ENCODE measurements at regions not wholly inside any gene's neighbourhood (a gene's known extent, or its start where the extent isn't known, plus 50 kb on each side); places are given as distances from the start of the nearest gene placed in this dataset.

DNA sequence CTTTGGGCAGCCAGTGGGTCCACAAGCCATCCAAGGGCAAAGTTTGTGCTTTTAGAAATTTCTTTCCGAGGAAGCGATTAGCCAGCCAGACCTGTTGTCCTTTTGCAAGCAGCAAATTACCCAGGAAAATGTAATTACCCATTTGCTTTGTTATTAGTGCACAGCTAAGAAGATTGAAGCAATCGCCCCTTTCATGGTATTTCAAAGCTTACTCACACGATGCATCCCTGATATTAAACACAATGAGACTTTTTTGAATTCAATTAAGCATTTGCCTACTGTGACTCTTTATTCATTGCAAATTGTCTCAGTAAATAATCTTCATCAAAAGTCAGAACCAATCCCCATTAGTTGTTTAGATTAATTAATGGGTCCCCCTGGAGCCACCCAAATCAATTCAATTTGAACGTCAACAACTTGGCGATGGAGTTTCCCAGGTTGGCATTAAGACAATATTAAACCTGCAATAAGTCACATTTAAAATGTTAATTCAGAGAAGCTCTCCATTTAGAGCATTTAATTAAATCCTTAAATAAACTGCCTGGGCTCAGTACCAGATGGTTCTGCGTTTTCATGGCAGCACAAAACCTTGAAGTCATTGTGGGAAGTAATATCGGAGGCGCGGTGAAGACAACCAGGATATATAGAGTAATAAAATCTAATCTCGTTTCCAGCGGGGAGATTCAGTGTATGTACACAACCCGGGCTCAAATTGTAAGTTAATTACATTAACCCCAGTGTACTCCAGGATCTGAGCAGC, 366.2 kb upstream of the TNRC6C start:
- no peak for DNase-seq (ENCODE audit: low read depth in 2 of 3, low spot score in 1 of 3)

- DNase-seq (ENCODE audit: low read depth in 2 of 3, low spot score in 1 of 3) = no peak
These were observed 365.4 kb upstream of the TNRC6C start for GRCh38 chr17:77593081-77593480.

GRCh38 chr17:77594416-77595209, 363.9 kb upstream of the TNRC6C start:
- no peak for DNase-seq (ENCODE audit: low read depth in 2 of 3, low spot score in 1 of 3)

- no peak for DNase-seq (ENCODE audit: low read depth in 2 of 3, low spot score in 1 of 3)
These were observed 361.7 kb upstream of the TNRC6C start for GRCh38 chr17:77596491-77597417.

DNA sequence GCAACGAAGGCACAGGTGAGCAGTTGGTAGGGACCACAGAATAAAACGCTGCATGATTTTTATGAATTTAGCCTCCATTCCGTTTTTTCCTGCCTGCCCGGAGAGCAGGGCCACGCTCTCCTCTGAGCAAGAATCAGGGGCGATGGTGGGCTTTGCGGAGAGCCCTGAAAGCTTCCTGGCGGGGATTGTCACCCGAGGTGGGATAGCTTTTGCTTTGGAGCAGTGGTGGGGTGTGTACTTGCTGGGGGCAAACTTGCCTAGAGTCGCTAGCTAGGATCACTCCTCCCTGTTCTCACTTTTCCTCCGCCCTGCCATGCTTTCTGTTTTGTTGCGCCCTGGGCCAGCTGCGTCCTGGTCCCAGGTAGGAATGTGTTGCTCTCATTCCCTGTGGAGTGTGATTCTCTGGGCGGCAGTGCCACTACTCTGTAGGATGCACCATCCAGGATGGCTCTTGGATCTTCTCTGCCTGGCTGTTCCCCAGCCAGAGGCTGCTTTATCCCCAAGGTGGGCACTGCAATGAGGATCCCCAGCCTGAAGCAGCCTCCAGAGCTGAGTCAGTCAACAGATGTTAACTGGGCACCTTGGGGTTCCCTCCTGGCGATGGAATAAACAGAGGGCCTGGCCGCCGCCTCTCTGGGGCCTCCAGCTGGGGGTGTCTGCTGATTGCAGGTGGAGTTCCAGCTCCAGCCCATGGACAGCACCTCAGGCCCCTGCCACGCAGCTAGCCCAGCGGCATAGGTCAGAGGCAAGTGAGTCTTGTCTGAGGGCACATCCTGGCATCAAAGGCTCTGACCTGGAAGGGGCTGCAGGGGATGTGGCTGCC, 360.9 kb upstream of the TNRC6C start:
- DNase-seq (ENCODE audit: low read depth in 2 of 3, low spot score in 1 of 3) = no peak

- DNase-seq (ENCODE audit: low read depth in 2 of 3, low spot score in 1 of 3) = no peak
These were observed 360.3 kb upstream of the TNRC6C start for GRCh38 chr17:77598241-77598620.

GRCh38 chr17:77599699-77600098, 358.8 kb upstream of the TNRC6C start:
- no peak for DNase-seq (ENCODE audit: low read depth in 2 of 3, low spot score in 1 of 3)

DNA sequence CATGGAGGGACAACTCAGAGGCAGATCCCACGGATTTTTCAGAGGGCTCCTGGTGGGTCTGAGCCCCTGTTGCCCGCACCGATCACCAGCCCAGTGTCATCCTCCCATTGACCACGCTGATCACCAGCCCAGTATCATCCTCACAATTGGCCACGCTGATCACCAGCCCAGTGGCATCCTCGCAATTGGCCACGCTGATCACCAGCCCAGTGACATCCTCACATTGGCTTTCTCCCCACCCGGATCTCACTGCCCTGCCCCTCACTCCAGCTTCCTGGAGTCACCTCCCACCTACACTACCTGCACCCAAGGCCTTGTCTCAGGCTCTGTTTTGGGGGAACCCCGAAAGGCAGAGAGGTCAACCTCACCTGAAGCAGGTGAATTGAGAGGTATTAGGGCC, 358.2 kb upstream of the TNRC6C start:
- DNase-seq (ENCODE audit: low read depth in 2 of 3, low spot score in 1 of 3) = no peak

GRCh38 chr17:77601054-77601979, 357.2 kb upstream of the TNRC6C start:
- no peak for DNase-seq (ENCODE audit: low read depth in 2 of 3, low spot score in 1 of 3)

GRCh38 chr17:77602062-77602746, 356.3 kb upstream of the TNRC6C start:
- no peak for DNase-seq (ENCODE audit: low read depth in 2 of 3, low spot score in 1 of 3)

DNA sequence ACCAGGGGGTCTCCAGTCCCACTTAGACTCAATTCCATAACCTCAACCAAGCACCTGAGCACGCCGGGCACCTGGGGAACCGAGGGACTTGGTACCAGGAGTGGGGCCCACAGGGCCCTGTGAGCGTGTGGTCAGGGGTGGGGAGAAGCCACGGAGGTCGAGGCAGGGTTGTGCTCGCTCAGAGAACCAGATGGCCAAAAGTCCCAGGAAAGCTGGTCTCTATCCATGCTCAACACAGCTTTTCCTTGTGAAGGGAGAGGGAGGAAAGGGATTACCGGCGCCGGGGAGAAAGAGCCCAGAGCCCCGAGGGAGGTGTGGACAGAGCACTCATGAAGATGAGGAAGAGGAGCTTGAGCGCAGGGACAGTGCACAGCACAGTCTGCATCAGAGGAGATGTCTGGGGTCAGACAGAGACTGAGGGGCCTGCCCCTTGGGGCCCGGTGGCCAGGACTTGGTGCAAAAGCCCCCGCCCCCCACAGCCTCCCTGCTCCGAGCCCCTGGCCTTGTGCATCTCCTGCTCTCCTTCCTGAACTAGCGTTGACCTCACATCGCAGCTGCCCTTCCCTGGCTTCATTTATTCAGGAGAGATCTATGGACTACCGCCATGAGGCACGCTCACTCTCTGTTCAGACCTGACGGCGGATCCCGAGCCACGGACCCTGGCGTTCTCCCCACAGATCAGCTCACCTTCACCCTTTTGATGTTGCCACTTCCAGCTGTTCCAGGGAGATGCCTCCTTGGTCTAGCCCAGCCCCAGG, 355.4 kb upstream of the TNRC6C start:
- no peak for DNase-seq (ENCODE audit: low read depth in 2 of 3, low spot score in 1 of 3)

DNA sequence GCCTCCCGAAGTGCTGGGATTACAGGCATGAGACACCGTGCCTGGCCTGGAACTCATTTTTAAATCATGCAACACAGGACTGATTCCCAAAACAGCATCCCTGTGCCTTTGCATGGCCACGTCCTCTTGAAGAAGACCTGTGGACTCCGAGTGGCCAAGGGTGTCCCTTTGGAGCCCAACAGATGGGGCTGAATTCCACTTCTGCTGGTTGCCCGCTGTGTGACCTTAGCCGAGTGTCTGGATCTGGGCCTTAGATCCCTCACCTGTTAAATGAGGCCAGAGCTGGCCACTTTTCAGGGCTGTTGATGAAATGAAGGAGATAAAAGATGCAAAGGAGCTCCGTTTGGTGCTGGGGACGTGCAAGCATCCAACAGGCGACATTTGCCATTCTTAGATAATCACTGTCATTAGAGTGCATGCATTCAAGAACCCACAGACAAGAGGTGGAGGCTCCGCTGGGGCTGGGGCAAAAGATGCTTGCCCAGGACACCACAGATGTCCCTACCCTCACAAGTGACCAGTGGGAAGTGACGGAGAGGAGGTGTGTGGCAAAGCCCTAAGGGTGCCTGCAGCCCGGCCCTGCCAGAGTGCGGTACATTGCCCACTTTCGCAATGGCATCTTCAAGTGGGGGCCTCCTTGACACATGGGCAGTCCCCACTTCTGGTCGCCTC, 354.1 kb upstream of the TNRC6C start:
- no peak for DNase-seq (ENCODE audit: low read depth in 2 of 3, low spot score in 1 of 3)

DNA sequence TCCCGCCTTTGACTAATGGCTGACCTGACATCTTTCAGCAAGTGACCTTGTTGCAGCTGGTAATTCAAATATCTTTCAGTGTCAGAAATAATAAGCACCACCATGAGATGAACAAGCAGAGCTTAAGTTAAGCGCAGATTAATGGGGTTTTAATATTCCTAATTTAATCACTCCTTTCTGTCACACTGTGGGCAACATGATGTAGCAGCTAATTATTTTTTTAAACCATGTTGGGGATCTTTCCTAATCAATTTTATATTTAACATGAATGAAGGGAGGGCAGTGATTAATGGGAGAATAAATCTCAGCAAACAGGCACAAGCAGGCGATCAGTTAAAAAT, 353.6 kb upstream of the TNRC6C start:
- DNase-seq (ENCODE audit: low read depth in 2 of 3, low spot score in 1 of 3) = no peak

DNA sequence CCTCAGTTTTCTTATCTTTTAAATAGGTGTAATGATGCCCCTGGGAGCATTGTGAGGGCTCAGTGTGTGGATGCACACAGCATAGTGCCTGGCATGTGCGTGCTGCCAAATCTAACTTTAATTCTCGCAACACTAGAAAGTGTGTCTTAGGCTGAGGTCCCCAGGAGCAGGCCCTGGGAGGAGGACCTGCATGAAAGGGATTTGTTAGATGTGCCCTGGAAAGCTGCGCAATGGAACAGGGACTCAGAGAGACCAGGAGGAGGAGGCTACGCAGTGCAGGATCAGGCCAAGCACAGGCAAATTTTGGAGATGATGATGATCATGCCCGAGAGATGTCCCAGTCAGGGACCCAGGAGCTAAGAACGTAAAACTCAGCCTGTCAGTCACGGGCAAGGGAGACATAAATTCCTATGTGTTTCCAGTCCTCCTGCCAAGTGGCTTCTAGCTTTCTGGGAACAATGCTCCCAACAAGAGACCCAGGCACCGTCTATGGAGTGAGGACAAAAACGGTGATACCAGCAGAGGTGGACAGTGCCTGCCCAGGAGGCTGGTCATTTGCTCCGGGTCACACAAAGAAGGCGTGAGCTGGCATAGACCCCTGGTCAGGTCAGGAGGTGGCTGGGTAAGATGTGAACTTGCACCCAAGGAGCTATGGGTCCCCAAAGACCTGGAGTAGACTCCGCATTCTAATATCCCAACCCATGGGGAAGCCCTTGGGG, 352.2 kb upstream of the TNRC6C start:
- DNase-seq (ENCODE audit: low read depth in 2 of 3, low spot score in 1 of 3) = no peak

- no peak for DNase-seq (ENCODE audit: low read depth in 2 of 3, low spot score in 1 of 3)
These were observed 351.7 kb upstream of the TNRC6C start for GRCh38 chr17:77606865-77607210.

- DNase-seq (ENCODE audit: low read depth in 2 of 3, low spot score in 1 of 3) = no peak
These were observed 350.9 kb upstream of the TNRC6C start for GRCh38 chr17:77607606-77608005.

- DNase-seq (ENCODE audit: low read depth in 2 of 3, low spot score in 1 of 3) = no peak
These were observed 350.1 kb upstream of the TNRC6C start for GRCh38 chr17:77608431-77608830.
